ENCODE measurements at regions not wholly inside any gene's neighbourhood (a gene's known extent, or its start where the extent isn't known, plus 50 kb on each side); places are given as distances from the start of the nearest gene placed in this dataset.
"Not testable (repeated sequence)": the region's sequence is repeated elsewhere in the genome, so short reads cannot be mapped to it uniquely, and the experiment has no call there.

DNA sequence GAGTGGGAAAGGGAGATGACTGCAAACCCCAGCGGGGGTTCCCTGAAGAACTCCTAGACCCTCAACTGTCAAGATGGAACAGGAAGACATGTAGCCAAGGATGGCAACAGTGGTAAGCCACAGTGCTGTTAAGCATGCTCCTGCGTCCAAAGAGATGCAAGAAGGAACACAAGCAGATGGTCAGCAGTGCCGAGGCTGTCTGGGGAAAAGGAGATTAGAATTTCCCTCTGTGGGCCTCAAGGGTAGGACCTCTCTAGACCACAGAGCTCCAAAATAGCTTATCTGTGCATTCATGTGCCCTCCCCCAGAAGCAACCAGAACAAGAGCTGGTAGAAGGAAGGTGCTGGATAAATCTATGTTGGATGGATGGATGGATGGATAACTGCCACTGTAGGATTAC, 82.0 kb upstream of the CPEB2 start:
- Mint-ChIP-seq H3K4me1 (ENCODE audit: unreplicated experiment) (peaks cover 7% of the 10 kb centered on the region), H3K4me3 (ENCODE audit: unreplicated experiment) (no peak overlapping the region), H3K27ac (ENCODE audit: unreplicated experiment) (no peak overlapping the region), H3K27me3 (ENCODE audit: unreplicated experiment) (peaks cover 12% of the 10 kb centered on the region), H3K36me3 (ENCODE audit: unreplicated experiment) (no peaks in the 10 kb centered on the region), H3K9me3 (ENCODE audit: unreplicated experiment) (no peaks in the 10 kb centered on the region)
- TF ChIP-seq, protein P1, sequence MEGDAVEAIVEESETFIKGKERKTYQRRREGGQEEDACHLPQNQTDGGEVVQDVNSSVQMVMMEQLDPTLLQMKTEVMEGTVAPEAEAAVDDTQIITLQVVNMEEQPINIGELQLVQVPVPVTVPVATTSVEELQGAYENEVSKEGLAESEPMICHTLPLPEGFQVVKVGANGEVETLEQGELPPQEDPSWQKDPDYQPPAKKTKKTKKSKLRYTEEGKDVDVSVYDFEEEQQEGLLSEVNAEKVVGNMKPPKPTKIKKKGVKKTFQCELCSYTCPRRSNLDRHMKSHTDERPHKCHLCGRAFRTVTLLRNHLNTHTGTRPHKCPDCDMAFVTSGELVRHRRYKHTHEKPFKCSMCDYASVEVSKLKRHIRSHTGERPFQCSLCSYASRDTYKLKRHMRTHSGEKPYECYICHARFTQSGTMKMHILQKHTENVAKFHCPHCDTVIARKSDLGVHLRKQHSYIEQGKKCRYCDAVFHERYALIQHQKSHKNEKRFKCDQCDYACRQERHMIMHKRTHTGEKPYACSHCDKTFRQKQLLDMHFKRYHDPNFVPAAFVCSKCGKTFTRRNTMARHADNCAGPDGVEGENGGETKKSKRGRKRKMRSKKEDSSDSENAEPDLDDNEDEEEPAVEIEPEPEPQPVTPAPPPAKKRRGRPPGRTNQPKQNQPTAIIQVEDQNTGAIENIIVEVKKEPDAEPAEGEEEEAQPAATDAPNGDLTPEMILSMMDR (IDR thresholded peaks at IDR 0.05), result no peak
- no peak for DNase-seq (ENCODE audit: extremely low spot score, unreplicated experiment)

DNA sequence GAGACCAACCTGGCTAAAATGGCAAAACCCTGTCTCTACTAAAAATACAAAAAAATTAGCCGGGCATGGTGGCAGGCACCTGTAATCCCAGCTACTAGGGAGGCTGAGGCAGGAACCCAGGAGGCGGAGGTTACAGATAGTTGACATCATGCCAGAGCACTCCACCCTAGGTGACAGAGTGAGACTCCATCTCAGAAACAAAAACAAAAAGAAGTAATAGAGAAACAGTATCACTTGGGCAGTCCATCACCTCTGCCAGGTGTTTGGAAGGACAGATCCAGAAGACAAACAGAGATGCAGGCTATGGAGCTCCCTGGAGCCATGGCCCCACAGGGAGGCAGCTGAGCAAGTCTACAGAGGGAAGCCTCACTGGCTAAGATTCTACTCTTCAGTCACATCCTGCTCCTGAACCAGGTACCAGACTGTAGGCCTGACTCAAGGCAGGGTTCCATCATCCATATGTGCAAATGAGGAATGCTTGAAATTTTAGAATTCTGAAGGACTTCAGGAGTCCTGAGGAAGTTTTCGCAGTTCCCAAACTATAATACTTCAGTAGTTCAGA, 81.4 kb upstream of the CPEB2 start:
- Mint-ChIP-seq H3K27ac (ENCODE audit: unreplicated experiment) (no peak overlapping the region), H3K27me3 (ENCODE audit: unreplicated experiment) (peaks cover 10% of the 10 kb centered on the region), H3K36me3 (ENCODE audit: unreplicated experiment) (no peaks in the 10 kb centered on the region), H3K9me3 (ENCODE audit: unreplicated experiment) (no peaks in the 10 kb centered on the region), H3K4me3 (ENCODE audit: unreplicated experiment) (no peak overlapping the region), H3K4me1 (ENCODE audit: unreplicated experiment) (peaks cover 7% of the 10 kb centered on the region)
- DNase-seq (ENCODE audit: extremely low spot score, unreplicated experiment), result no peak
- TF ChIP-seq, protein P1 (IDR thresholded peaks at IDR 0.05), result no peak

DNA sequence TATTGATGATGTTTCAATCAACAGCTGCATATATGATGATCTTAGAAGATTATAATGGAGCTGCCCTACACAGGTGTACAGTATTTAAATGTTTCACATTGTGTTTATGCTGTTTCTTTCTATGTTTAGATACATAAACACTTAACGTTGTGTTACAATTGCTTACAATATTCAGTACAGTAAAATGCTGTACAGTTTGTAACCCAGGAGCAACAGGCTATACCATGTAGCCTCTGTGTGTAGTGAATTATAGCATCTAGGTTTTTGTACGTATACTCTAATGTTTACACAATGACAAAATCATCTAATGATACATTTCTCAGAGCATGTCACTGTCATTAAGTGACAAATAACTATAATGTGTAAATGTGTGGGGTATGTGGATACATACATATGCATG, 80.5 kb upstream of the CPEB2 start:
- not testable (repeated sequence) for H3K4me1 Mint-ChIP-seq (ENCODE audit: unreplicated experiment); H3K27me3 Mint-ChIP-seq (ENCODE audit: unreplicated experiment); H3K4me3 Mint-ChIP-seq (ENCODE audit: unreplicated experiment); DNase-seq (ENCODE audit: extremely low spot score, unreplicated experiment); H3K9me3 Mint-ChIP-seq (ENCODE audit: unreplicated experiment); H3K27ac Mint-ChIP-seq (ENCODE audit: unreplicated experiment); H3K36me3 Mint-ChIP-seq (ENCODE audit: unreplicated experiment)

DNA sequence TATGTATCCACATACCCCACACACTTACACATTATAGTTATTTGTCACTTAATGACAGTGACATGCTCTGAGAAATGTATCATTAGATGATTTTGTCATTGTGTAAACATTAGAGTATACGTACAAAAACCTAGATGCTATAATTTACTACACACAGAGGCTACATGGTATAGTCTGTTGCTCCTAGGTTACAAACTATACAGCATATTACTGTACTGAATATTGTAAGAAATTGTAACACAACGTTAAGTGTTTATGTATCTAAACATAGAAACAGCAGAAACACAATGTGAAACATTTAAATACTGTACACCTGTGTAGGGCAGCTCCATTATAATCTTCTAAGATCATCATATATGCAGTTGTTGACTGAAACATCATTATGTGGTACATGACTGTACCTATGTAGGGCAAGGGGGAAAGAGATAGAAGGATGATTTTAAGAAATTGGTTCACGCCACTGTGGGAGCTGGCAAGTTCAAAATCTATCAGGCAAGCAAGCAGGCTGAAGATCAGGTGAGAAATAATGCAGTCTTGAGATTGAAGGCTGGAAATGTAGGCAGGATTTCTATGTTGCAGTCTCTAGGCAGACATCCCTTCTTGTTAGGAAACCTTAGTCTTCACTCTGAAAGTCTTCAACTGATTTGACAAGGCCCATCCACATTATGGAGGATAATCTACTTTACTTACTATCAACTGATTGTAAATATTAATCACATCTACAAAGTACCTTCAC, 78.0 kb upstream of the CPEB2 start:
- TF ChIP-seq, protein P1 (IDR thresholded peaks at IDR 0.05), result no peak
- H3K9me3 Mint-ChIP-seq (ENCODE audit: unreplicated experiment), result no peaks in the 10 kb centered on the region
- H3K4me3 Mint-ChIP-seq (ENCODE audit: unreplicated experiment), result no peak overlapping the region
- H3K27me3 Mint-ChIP-seq (ENCODE audit: unreplicated experiment), result peaks cover 15% of the 10 kb centered on the region
- no peak overlapping the region for H3K27ac Mint-ChIP-seq (ENCODE audit: unreplicated experiment)
- DNase-seq (ENCODE audit: extremely low spot score, unreplicated experiment), result no peak
- no peaks in the 10 kb centered on the region for H3K36me3 Mint-ChIP-seq (ENCODE audit: unreplicated experiment)
- no peaks in the 10 kb centered on the region for H3K4me1 Mint-ChIP-seq (ENCODE audit: unreplicated experiment)

DNA sequence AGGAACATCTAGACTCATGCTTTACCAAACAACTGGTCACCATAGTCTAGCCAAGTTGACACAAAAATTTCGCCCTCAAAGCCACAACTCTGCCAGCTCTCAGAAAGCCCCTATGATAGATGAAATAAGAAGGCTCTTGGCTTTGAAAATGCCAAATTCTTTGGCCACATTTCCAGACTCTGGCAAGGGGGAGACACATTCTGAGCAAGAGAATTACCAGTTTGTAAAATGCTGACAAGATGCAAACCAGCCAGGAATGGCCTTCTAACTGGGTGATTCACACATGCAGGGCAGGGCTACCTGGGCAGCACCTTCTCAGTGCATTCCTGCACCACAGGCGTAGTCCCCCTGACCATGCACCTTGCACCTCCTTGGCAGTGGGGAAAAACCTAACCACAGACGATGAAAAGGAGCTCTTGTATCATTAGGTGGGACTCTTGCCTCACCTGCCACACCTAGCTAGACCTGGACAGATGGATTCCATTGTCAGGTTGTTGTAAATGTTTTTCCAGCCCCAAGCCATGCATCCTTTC, 77.4 kb upstream of the CPEB2 start:
- Mint-ChIP-seq H3K4me1 (ENCODE audit: unreplicated experiment) (no peaks in the 10 kb centered on the region), H3K4me3 (ENCODE audit: unreplicated experiment) (no peak overlapping the region), H3K27me3 (ENCODE audit: unreplicated experiment) (peaks cover 10% of the 10 kb centered on the region), H3K9me3 (ENCODE audit: unreplicated experiment) (no peaks in the 10 kb centered on the region), H3K36me3 (ENCODE audit: unreplicated experiment) (no peaks in the 10 kb centered on the region), H3K27ac (ENCODE audit: unreplicated experiment) (no peak overlapping the region)
- TF ChIP-seq, protein P1 (IDR thresholded peaks at IDR 0.05), result no peak
- DNase-seq (ENCODE audit: extremely low spot score, unreplicated experiment), result no peak
